ENCODE measurements at regions not wholly inside any gene's neighbourhood (a gene's known extent, or its start where the extent isn't known, plus 50 kb on each side); places are given as distances from the start of the nearest gene placed in this dataset.

- TF ChIP-seq POLR2AphosphoS5 (IDR thresholded peaks at IDR 0.05): peak in 2 of 3 donors; percentile 23 to 40
- TF ChIP-seq CTCF (IDR thresholded peaks at IDR 0.05 in 8 of 11, conservative IDR thresholded peaks at IDR 0.05 in 3 of 11): no peak
- TF ChIP-seq POLR2A (IDR thresholded peaks at IDR 0.05): no peak
These were observed 124.6 kb downstream of the RFLNA start for GRCh38 chr12:124419292-124420040.
